Mesenchymal stem cell (in vitro differentiated cells and primary cell): ENCODE measurements at regions not wholly inside any gene's neighbourhood (a gene's known extent, or its start where the extent isn't known, plus 50 kb on each side); places are given as distances from the start of the nearest gene placed in this dataset.

ENCODE experiments used
- DNase-seq: peaks from one replicate; pipeline ENCODE4 v3.0.0-alpha.2; 2013
- H2AFZ ChIP-seq: one replicate; pipeline ENCODE4 v1.6.1; 2013; ENCODE audit warnings: low read depth, mild to moderate bottlenecking, control low read depth, inconsistent platforms, low read length, moderate library complexity
- H2AK5ac ChIP-seq: 2 replicates; pipeline ENCODE4 v1.6.1; 2013; ENCODE audit warnings: low read length, moderate library complexity, mild to moderate bottlenecking, inconsistent platforms; ENCODE audit not compliant: severe bottlenecking
- H2BK120ac ChIP-seq: one replicate; pipeline ENCODE4 v1.6.1; 2013; ENCODE audit warnings: low read depth, mild to moderate bottlenecking, inconsistent platforms, low read length, moderate library complexity
- H2BK12ac ChIP-seq, 2 experiments: one replicate each; pipeline ENCODE4 v1.6.1; 2013; ENCODE audit warnings: inconsistent platforms in 2 of 2, low read length in 2 of 2, mild to moderate bottlenecking in 2 of 2, moderate library complexity in 2 of 2, control low read depth in 1 of 2
- H2BK15ac ChIP-seq: one replicate; pipeline ENCODE4 v1.6.1; 2013; ENCODE audit warnings: mild to moderate bottlenecking, low read depth, inconsistent platforms; ENCODE audit not compliant: poor library complexity, severe bottlenecking
- H2BK5ac ChIP-seq: 2 replicates; pipeline ENCODE4 v1.6.1; 2013; ENCODE audit warnings: low read depth, mild to moderate bottlenecking, low read length, control low read depth, inconsistent platforms; ENCODE audit not compliant: poor library complexity, severe bottlenecking
- H3K14ac ChIP-seq, 2 experiments: one replicate each; pipeline ENCODE4 v1.6.1; 2013; ENCODE audit warnings: inconsistent platforms in 2 of 2, low read length in 2 of 2, control low read depth in 1 of 2, mild to moderate bottlenecking in 1 of 2, moderate library complexity in 1 of 2
- H3K18ac ChIP-seq, 2 experiments: one replicate each; pipeline ENCODE4 v1.6.1; 2013; ENCODE audit warnings: inconsistent platforms in 2 of 2, low read length in 2 of 2, control low read depth in 1 of 2, low read depth in 1 of 2, mild to moderate bottlenecking in 1 of 2
- H3K23ac ChIP-seq, 2 experiments: one replicate each; pipeline ENCODE4 v1.6.1; 2013; ENCODE audit warnings: inconsistent platforms in 2 of 2, low read length in 2 of 2, mild to moderate bottlenecking in 2 of 2, moderate library complexity in 2 of 2, control low read depth in 1 of 2
- H3K27ac ChIP-seq: 2 replicates; pipeline ENCODE4 v1.5.1; 2013; ENCODE audit warnings: mild to moderate bottlenecking, moderate library complexity, low read length, control low read depth, inconsistent platforms; ENCODE audit not compliant: poor library complexity, severe bottlenecking
- H3K27me3 ChIP-seq, 2 experiments: 2 replicates each; pipeline versions ENCODE4 v1.6.1 to v1.7.0; 2013; ENCODE audit warnings: low read length in 2 of 2, mild to moderate bottlenecking in 2 of 2, moderate library complexity in 2 of 2, control low read depth in 1 of 2, inconsistent platforms in 1 of 2; ENCODE audit not compliant: control insufficient read depth in 1 of 2, insufficient read depth in 1 of 2
- H3K36me3 ChIP-seq, 2 experiments: 2 replicates each; pipeline versions ENCODE4 v1.6.1 to v1.7.0; 2013; ENCODE audit warnings: low read length in 2 of 2, control low read depth in 1 of 2, inconsistent platforms in 1 of 2, low read depth in 1 of 2, mild to moderate bottlenecking in 1 of 2; ENCODE audit not compliant: insufficient read depth in 2 of 2, control insufficient read depth in 1 of 2
- H3K4ac ChIP-seq, 2 experiments: one replicate each; pipeline ENCODE4 v1.6.1; 2013; ENCODE audit warnings: inconsistent platforms in 2 of 2, low read length in 2 of 2, mild to moderate bottlenecking in 2 of 2, moderate library complexity in 2 of 2, control low read depth in 1 of 2, low read depth in 1 of 2
- H3K4me1 ChIP-seq: 2 replicates; pipeline ENCODE4 v1.6.1; 2013; ENCODE audit warnings: low read depth, low read length, control low read depth; ENCODE audit not compliant: control insufficient read depth, insufficient read depth
- H3K4me2 ChIP-seq: 2 replicates; pipeline ENCODE4 v1.6.1; 2013; ENCODE audit warnings: low read length, mild to moderate bottlenecking, inconsistent platforms; ENCODE audit not compliant: poor library complexity, severe bottlenecking
- H3K4me3 ChIP-seq, 2 experiments: 2 replicates each; pipeline versions ENCODE4 v1.5.1 to v1.7.0; 2013; ENCODE audit warnings: low read length in 2 of 2, mild to moderate bottlenecking in 2 of 2, control low read depth in 1 of 2, low read depth in 1 of 2; ENCODE audit not compliant: insufficient read depth in 1 of 2
- H3K79me1 ChIP-seq: replicated peaks from 2 replicates; pipeline ENCODE4 v1.6.1; 2013; ENCODE audit warnings: mild to moderate bottlenecking, control low read depth, low read length, inconsistent platforms; ENCODE audit not compliant: poor library complexity, severe bottlenecking
- H3K9ac ChIP-seq: 2 replicates; pipeline ENCODE4 v1.7.0; 2013; ENCODE audit warnings: mild to moderate bottlenecking, low read length, moderate library complexity
- H3K9me3 ChIP-seq: 2 replicates; pipeline ENCODE4 v1.7.0; 2013; ENCODE audit warnings: mild to moderate bottlenecking, low read length; ENCODE audit not compliant: control insufficient read depth
- H4K8ac ChIP-seq: one replicate; pipeline ENCODE4 v1.6.1; 2013; ENCODE audit warnings: inconsistent platforms, mild to moderate bottlenecking, low read length, moderate library complexity
- H4K91ac ChIP-seq: one replicate; pipeline ENCODE4 v1.6.1; 2013; ENCODE audit warnings: mild to moderate bottlenecking, low read length, inconsistent platforms
- WGBS: methylation state at CpG from one replicate; pipeline ENCODE4 v1.1.7; 2013; ENCODE audit warnings: mixed read lengths; 5-methylcytosine and 5-hydroxymethylcytosine counted together

GRCh38 chr2:20563251-20563650, 87.6 kb downstream of the HS1BP3 start:
- Histone ChIP-seq H3K23ac (no peak overlapping the region), H2AFZ (no peak overlapping the region), H2BK12ac (peak overlapping the region; percentile 51 to 61), H3K27ac (no peak overlapping the region), H3K9me3 (no peaks in the 10 kb centered on the region), H3K27me3 (peaks cover 0 to 4% of the 10 kb centered on the region in 2 experiments), H3K4me3 (no peak overlapping the region), H3K9ac (no peak overlapping the region), H4K91ac (peak overlapping the region; percentile 47), H2BK120ac (no peak overlapping the region), H3K18ac (peak overlapping the region in 1 of 2 experiments; percentile 4), H3K79me1 (no peaks in the 10 kb centered on the region), H3K36me3 (no peaks in the 10 kb centered on the region), H2AK5ac (peak overlapping the region; percentile 21), H2BK15ac (peak overlapping the region; percentile 82), H3K14ac (no peak overlapping the region), H3K4me1 (peaks cover 42% of the 10 kb centered on the region), H3K4ac (no peak overlapping the region), H4K8ac (no peak overlapping the region), H2BK5ac (no peak overlapping the region), H3K4me2 (no peak overlapping the region)
- WGBS, result 96% methylated on average over 3 of the region's 3 CpGs
- no peak for DNase-seq

DNA sequence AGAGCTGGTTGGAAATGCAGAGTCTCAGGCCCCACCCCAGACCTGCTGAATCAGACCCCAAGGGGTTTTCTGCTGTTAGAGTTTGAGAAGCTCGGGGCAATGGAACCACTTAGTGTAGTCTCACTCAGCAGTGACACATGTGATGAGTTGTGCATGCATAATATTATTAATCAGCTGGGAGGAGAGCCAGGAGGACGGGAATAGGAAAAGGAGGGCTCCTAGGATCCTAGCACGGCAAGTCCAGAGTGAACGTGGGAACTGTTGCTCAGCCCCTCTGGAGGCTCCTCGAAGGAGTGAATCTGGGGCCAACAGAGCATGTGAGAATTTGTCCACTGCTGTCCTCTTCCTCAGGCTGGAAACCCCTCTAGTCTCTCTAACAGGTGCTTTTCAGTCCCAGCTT, 87.1 kb downstream of the HS1BP3 start:
- H4K91ac ChIP-seq, result no peak overlapping the region
- H3K18ac ChIP-seq, result no peak overlapping the region
- H3K4me3 ChIP-seq, result no peak overlapping the region
- H3K4me1 ChIP-seq, result peaks cover 45% of the 10 kb centered on the region
- H2AFZ ChIP-seq, result no peak overlapping the region
- WGBS, result 74% methylated on average over 5 of the region's 5 CpGs
- no peaks in the 10 kb centered on the region for H3K36me3 ChIP-seq
- no peak overlapping the region for H3K9ac ChIP-seq
- H2BK5ac ChIP-seq, result no peak overlapping the region
- H3K14ac ChIP-seq, result no peak overlapping the region
- H3K4me2 ChIP-seq, result no peak overlapping the region
- H3K27me3 ChIP-seq, result peaks cover 0 to 4% of the 10 kb centered on the region in 2 experiments
- peak overlapping the region; percentile 1 for H2AK5ac ChIP-seq
- no peak overlapping the region for H3K23ac ChIP-seq
- H3K9me3 ChIP-seq, result no peaks in the 10 kb centered on the region
- no peak overlapping the region for H4K8ac ChIP-seq
- no peaks in the 10 kb centered on the region for H3K79me1 ChIP-seq
- H3K27ac ChIP-seq, result no peak overlapping the region
- peak overlapping the region in 1 of 2 experiments; percentile 61 for H2BK12ac ChIP-seq
- no peak for DNase-seq
- peak overlapping the region; percentile 4 for H2BK15ac ChIP-seq
- H3K4ac ChIP-seq, result no peak overlapping the region
- no peak overlapping the region for H2BK120ac ChIP-seq

- H4K91ac ChIP-seq, result no peak overlapping the region
- no peaks in the 10 kb centered on the region for H3K36me3 ChIP-seq
- no peak overlapping the region for H3K23ac ChIP-seq
- peak overlapping the region in 1 of 2 experiments; percentile 55 for H2BK12ac ChIP-seq
- H3K9me3 ChIP-seq, result no peaks in the 10 kb centered on the region
- H2BK15ac ChIP-seq, result peak overlapping the region; percentile 55
- peak overlapping the region in 1 of 2 experiments; percentile 48 for H3K18ac ChIP-seq
- H3K79me1 ChIP-seq, result no peaks in the 10 kb centered on the region
- no peak overlapping the region for H3K27ac ChIP-seq
- H4K8ac ChIP-seq, result no peak overlapping the region
- no peak overlapping the region for H3K9ac ChIP-seq
- H2AK5ac ChIP-seq, result peak overlapping the region; percentile 58
- no peak overlapping the region for H3K4me3 ChIP-seq
- peaks cover 0 to 4% of the 10 kb centered on the region in 2 experiments for H3K27me3 ChIP-seq
- no peak overlapping the region for H2BK5ac ChIP-seq
- no peak overlapping the region for H3K4me2 ChIP-seq
- no peak overlapping the region for H2AFZ ChIP-seq
- H3K14ac ChIP-seq, result no peak overlapping the region
- peaks cover 49% of the 10 kb centered on the region for H3K4me1 ChIP-seq
- 94% methylated on average over 6 of the region's 7 CpGs for WGBS
- H2BK120ac ChIP-seq, result no peak overlapping the region
- no peak for DNase-seq
- no peak overlapping the region for H3K4ac ChIP-seq
Observed at GRCh38 chr2:20565101-20565622, 85.7 kb downstream of the HS1BP3 start.

GRCh38 chr2:20565623-20566236, 85.2 kb downstream of the HS1BP3 start:
- 82% methylated on average over 8 of the region's 8 CpGs for WGBS
- peak overlapping the region; percentile 11 to 39 for H3K4ac ChIP-seq
- H3K4me2 ChIP-seq, result no peak overlapping the region
- H2AFZ ChIP-seq, result no peak overlapping the region
- peak; percentile 50 for DNase-seq
- H4K91ac ChIP-seq, result peak overlapping the region; percentile 22
- H2BK120ac ChIP-seq, result no peak overlapping the region
- H3K9me3 ChIP-seq, result no peaks in the 10 kb centered on the region
- peak overlapping the region; percentile 12 for H2BK5ac ChIP-seq
- peak overlapping the region; percentile 60 for H2AK5ac ChIP-seq
- no peak overlapping the region for H3K4me3 ChIP-seq
- H3K36me3 ChIP-seq, result no peaks in the 10 kb centered on the region
- H3K27me3 ChIP-seq, result peaks cover 0 to 4% of the 10 kb centered on the region in 2 experiments
- H3K14ac ChIP-seq, result peak overlapping the region in 1 of 2 experiments; percentile 18
- H2BK15ac ChIP-seq, result peak overlapping the region; percentile 69
- peak overlapping the region; percentile 4 for H3K27ac ChIP-seq
- H3K18ac ChIP-seq, result no peak overlapping the region
- no peak overlapping the region for H3K9ac ChIP-seq
- H3K23ac ChIP-seq, result no peak overlapping the region
- H2BK12ac ChIP-seq, result peak overlapping the region in 1 of 2 experiments; percentile 45
- peak overlapping the region; percentile 20 for H4K8ac ChIP-seq
- no peaks in the 10 kb centered on the region for H3K79me1 ChIP-seq
- peaks cover 47% of the 10 kb centered on the region for H3K4me1 ChIP-seq
